GM10266 (cell line): ENCODE measurements at regions not wholly inside any gene's neighbourhood (a gene's known extent, or its start where the extent isn't known, plus 50 kb on each side); places are given as distances from the start of the nearest gene placed in this dataset.
"Not testable (repeated sequence)": the region's sequence is repeated elsewhere in the genome, so short reads cannot be mapped to it uniquely, and the experiment has no call there.

Experiments
- DNase-seq: peaks from one replicate; pipeline ENCODE4 v3.0.0; 2012; ENCODE audit errors: extremely low spot score
- TF ChIP-seq, protein P1 (sequence below): IDR thresholded peaks from 2 replicates; pipeline ENCODE4 v1.5.1; 2012; ENCODE audit warnings: mild to moderate bottlenecking, low read depth; ENCODE audit not compliant: control insufficient read depth, insufficient read depth; ENCODE audit errors: missing control alignments

DNA sequence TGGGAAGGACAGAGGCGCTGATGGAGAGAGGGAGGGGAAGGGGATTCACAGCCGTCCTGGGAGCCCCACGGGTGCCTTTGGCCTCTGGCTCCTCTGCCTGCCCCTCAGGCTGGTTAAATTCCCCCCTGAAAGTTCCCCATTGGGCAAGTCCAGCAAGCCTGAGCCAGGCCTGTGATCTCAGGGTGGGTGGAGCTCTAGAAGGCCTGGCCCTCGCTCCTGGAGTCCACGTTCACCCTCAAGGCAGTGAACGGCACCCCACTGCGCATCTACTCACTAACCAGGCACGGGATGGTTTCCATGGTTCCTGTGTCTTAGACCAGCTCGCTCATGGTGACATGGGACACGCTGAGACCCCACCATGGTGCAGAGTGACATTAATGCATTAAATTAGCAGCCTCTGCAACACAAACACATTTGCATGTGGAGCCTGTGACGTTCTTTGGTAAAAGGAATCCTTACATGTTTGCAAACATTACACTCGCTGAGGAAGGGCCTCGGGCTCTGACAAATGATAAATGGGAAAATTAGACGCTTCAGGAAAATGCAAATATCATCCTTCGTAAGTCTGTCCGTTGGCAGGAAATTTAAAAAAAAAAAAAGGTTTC lies 452.7 kb downstream of the PREX1 start:
- TF ChIP-seq, protein P1, sequence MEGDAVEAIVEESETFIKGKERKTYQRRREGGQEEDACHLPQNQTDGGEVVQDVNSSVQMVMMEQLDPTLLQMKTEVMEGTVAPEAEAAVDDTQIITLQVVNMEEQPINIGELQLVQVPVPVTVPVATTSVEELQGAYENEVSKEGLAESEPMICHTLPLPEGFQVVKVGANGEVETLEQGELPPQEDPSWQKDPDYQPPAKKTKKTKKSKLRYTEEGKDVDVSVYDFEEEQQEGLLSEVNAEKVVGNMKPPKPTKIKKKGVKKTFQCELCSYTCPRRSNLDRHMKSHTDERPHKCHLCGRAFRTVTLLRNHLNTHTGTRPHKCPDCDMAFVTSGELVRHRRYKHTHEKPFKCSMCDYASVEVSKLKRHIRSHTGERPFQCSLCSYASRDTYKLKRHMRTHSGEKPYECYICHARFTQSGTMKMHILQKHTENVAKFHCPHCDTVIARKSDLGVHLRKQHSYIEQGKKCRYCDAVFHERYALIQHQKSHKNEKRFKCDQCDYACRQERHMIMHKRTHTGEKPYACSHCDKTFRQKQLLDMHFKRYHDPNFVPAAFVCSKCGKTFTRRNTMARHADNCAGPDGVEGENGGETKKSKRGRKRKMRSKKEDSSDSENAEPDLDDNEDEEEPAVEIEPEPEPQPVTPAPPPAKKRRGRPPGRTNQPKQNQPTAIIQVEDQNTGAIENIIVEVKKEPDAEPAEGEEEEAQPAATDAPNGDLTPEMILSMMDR = no peak
- DNase-seq = no peak

DNA sequence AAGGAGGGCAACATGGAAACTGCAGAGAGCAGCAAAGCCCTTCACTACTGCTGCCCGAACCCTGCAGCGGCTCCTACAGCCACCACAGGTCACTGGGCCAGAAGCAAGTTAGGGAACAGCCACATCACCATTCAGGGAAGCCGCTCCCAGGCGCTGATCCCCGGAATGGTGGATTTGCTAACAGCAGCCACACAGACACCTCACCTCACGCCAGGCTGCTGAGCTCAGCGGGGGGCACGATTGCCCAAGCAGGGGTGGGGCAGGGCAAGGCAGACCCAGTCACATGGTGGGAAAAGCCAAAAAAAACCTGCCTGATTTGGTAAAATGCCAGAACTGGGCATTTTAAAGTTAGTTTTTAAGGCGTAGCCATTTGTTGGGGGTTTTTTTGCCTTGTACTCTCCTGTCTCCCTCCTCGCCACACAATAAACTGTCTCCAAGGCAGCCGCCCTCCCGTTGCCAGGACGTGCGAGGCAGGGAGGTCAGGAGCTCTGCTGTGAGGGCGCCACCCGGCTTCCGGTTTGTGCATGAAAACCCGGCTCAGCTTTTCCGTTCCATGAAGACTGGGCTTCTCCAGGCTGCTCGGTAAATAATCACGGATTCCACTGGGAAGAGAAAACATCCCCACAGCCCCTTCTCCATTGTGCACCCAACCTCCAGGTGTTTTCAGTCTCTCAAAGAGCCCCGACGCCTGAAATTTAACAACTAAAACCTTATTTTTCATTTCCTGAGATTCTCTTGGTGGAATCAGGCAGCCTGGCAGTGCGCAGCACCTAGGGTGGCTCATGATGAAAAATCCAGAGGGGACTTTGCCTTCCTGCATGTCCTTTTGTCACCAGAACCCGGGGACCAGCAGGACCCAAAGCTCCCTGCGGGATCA lies 453.5 kb downstream of the PREX1 start:
- not testable (repeated sequence) for DNase-seq

DNA sequence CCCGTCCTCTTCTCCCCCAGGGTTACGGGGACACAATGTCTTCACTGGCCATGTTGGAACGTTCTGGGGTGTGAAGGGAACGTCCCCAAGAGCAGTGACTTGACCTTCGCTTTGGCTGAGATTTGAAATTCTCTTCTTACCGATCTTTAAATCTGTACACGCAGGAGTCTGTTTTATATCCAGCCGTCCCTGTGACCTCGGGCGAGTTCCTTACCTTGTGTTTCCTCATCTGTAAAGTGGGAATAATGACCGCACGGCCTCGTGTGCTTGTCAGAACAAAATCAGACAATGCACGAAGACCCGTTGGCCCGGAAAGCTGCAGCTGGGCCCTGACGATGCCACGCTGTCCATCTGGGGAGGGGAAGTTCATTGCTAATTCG lies 454.3 kb downstream of the PREX1 start:
- no peak for DNase-seq
- TF ChIP-seq, protein P1 = no peak

DNA sequence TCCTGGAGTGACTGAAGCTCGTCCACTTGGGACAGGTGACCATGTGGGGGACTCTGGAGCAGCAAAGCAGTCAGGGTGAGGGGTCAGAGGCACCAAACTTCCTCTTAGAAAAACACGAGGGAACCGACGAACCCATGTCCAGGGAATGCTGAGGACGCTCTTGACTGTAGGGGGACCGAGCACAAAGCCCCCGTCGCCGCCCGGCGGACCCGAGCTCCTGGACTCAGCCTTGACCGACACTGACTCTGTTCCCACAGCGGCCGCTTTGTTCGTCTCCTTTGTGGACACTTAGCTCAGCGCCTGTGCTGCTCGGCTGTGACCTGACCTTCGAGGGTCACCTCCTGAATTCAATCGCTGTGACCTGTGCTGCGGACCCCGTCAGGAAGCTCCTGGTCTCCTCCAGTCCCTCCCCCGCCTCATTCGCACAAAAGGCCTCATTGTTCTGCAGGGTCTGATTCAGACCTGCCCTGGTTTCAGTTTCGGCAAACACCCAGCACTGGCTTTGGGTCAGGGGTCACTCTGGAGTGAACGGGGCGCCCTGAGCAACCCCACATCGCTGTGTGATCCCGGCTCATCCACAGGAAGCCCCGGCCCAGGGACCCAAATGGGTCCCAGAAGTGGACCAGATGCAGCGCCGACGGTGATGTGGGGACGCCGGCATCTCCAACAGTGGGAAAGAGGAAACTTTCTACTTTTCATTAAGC lies 454.8 kb downstream of the PREX1 start:
- DNase-seq = not testable (repeated sequence)

DNA sequence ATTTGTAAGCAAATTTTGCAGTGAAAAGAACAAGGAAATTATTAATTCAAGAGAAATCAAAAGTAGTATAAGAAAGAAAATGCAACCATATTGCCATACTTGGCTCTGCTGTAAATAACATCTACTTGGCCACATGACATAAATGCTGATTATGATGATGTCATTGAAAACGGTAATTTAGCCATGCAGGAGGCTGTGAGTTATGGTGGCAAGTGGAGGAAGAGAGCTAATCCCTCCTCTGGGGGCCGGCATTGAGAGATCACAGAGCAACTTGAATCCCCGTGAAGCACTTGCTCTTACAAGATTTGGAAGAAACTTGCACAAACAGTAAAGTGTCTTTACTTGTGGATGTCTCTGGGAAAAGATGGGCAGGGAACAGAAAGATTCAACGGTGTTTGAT lies 456.6 kb downstream of the PREX1 start:
- no peak for DNase-seq
- TF ChIP-seq, protein P1 = no peak

DNA sequence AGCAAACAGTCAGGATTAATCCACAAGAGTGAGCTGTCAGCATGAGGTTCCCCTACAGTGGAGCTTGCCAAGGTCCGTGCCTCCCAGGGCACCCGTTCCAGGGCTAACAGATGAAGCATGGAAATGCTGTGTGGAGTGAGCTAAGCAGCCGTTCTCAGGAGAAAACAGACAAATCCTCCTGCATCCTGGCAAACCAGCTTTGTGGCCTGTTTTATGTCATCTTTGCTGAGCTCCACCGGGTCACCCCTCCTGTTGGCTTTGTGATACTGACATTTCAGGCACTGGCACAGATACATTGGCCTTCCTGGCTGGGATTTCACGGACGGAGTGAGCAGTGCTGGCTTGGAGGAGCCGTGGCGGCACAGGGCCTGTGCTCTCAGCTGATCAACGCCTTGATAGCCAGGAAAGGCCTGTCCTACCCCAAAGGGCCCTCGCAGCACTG lies 459.2 kb downstream of the PREX1 start:
- DNase-seq = not testable (repeated sequence)

DNA sequence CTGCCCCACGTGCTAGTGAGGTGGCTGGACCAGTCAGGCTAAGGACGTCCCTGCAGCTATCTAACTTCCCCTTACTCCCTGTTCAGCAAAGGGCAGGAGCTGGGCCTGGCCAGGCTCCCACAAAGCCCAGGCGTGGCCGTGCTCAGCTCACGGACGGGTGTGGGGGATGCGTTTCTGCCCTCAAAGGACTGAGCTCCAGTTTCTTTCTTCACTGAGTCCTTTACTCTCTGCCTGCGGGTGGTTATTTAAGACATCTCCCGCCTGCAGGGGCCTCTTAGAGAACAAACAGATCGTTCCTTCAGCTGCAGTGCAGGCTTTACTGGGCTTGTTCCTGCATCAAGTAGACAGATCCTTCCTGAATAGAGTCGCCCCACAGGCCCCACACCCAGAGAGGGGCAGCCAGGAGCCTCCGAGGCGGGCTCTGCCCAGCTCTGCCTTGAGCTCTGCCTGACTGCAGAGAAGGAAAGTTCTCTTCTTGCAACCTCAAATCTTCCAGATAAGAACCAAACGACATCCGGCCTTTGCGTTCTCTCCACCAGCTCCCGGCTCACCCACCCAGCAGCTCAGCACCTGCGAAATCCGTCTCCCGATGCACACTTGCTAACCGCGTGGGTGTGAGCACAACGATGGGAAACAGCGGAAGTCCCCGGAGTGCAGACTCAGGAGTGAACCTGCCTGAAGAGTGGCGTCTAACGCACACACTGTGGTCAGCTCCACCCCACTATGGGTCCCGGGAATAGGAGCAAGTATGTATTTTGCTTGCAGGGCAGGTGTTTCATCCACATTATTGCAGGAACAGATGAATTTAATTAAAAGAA lies 460.0 kb downstream of the PREX1 start:
- not testable (repeated sequence) for DNase-seq

DNA sequence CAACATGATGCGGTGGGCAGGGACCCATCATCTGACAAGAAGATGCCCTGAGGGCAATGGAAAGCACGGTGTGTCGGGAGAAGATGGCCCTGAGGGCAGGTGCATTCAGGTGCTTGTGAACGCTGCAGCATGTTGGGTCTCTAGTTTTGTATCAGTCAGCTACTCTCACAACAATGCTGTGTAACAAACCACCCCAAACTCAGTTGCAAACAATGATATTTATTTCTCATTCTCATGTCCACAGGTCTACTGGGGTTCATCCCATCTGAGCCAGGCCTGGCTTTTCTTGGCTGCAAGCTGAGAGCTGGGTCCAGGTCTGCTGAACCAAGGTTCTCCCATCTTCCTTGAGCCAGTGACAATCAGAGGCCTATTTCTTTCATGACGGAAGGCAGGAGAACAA lies 461.6 kb downstream of the PREX1 start:
- TF ChIP-seq, protein P1 = no peak
- DNase-seq = no peak
